Skeletal muscle tissue (tissue), 3 donors: ENCODE measurements at regions not wholly inside any gene's neighbourhood (a gene's known extent, or its start where the extent isn't known, plus 50 kb on each side); places are given as distances from the start of the nearest gene placed in this dataset.

ENCODE experiments used
- H3K27ac ChIP-seq: one replicate; pipeline ENCODE4 v1.7.0; 2013; ENCODE audit warnings: mild to moderate bottlenecking, low read depth, low read length, inconsistent platforms
- H3K27me3 ChIP-seq, 3 donors: one replicate each; pipeline ENCODE4 v1.7.0; 2013; ENCODE audit warnings: low read length in 3 of 3; ENCODE audit not compliant: control insufficient read depth in 3 of 3, insufficient read depth in 3 of 3
- H3K36me3 ChIP-seq, 3 donors: one replicate each; pipeline ENCODE4 v1.7.0; 2013; ENCODE audit warnings: low read length in 3 of 3; ENCODE audit not compliant: control insufficient read depth in 3 of 3, insufficient read depth in 3 of 3
- H3K4me1 ChIP-seq, 3 donors: one replicate each; pipeline ENCODE4 v1.7.0; 2013; ENCODE audit warnings: low read length in 3 of 3, mild to moderate bottlenecking in 3 of 3; ENCODE audit not compliant: control insufficient read depth in 3 of 3, insufficient read depth in 3 of 3
- H3K4me3 ChIP-seq, 3 donors: one replicate each; pipeline ENCODE4 v1.7.0; 2013; ENCODE audit warnings: low read length in 3 of 3
- H3K9ac ChIP-seq, 3 donors: one replicate each; pipeline ENCODE4 v1.7.0; 2013; ENCODE audit warnings: low read length in 3 of 3, mild to moderate bottlenecking in 3 of 3, moderate library complexity in 2 of 3, low read depth in 1 of 3
- H3K9me3 ChIP-seq, 3 donors: one replicate each; pipeline ENCODE4 v1.7.0; 2013; ENCODE audit warnings: low read length in 3 of 3; ENCODE audit not compliant: control insufficient read depth in 3 of 3
- donor health status: Osteomylitis.

GRCh38 chr12:91441246-91441645, 258.6 kb upstream of the DCN start:
- Histone ChIP-seq H3K27ac (no peak overlapping the region), H3K9ac (no peak overlapping the region), H3K36me3 (no peaks in the 10 kb centered on the region), H3K9me3 (no peaks in the 10 kb centered on the region), H3K27me3 (no peaks in the 10 kb centered on the region), H3K4me3 (no peak overlapping the region), H3K4me1 (no peaks in the 10 kb centered on the region)

- Histone ChIP-seq H3K4me1 (no peaks in the 10 kb centered on the region), H3K36me3 (no peaks in the 10 kb centered on the region), H3K4me3 (no peak overlapping the region), H3K9me3 (no peaks in the 10 kb centered on the region), H3K27ac (no peak overlapping the region), H3K9ac (no peak overlapping the region), H3K27me3 (no peaks in the 10 kb centered on the region)
These were observed 251.5 kb upstream of the DCN start for GRCh38 chr12:91434081-91434480.

- H3K4me1 ChIP-seq = no peaks in the 10 kb centered on the region
- no peaks in the 10 kb centered on the region for H3K27me3 ChIP-seq
- H3K4me3 ChIP-seq = no peak overlapping the region
- H3K36me3 ChIP-seq = no peaks in the 10 kb centered on the region
- H3K9me3 ChIP-seq = no peaks in the 10 kb centered on the region
- no peak overlapping the region for H3K9ac ChIP-seq
- H3K27ac ChIP-seq = no peak overlapping the region
These were observed 250.1 kb upstream of the DCN start for GRCh38 chr12:91432755-91433154.

- no peaks in the 10 kb centered on the region for H3K9me3 ChIP-seq
- no peaks in the 10 kb centered on the region for H3K4me1 ChIP-seq
- no peaks in the 10 kb centered on the region for H3K36me3 ChIP-seq
- H3K27me3 ChIP-seq = no peaks in the 10 kb centered on the region
- H3K4me3 ChIP-seq = no peak overlapping the region
- H3K9ac ChIP-seq = no peak overlapping the region
- no peak overlapping the region for H3K27ac ChIP-seq
These were observed 249.5 kb upstream of the DCN start for GRCh38 chr12:91432089-91432488.

GRCh38 chr12:91424506-91424905, 241.9 kb upstream of the DCN start:
- Histone ChIP-seq H3K36me3 (no peaks in the 10 kb centered on the region), H3K27ac (no peak overlapping the region), H3K9me3 (no peaks in the 10 kb centered on the region), H3K9ac (no peak overlapping the region), H3K27me3 (no peaks in the 10 kb centered on the region), H3K4me1 (no peaks in the 10 kb centered on the region), H3K4me3 (no peak overlapping the region)

- H3K4me3 ChIP-seq = no peak overlapping the region
- H3K9me3 ChIP-seq = no peaks in the 10 kb centered on the region
- no peak overlapping the region for H3K9ac ChIP-seq
- no peak overlapping the region for H3K27ac ChIP-seq
- H3K4me1 ChIP-seq = no peaks in the 10 kb centered on the region
- no peaks in the 10 kb centered on the region for H3K27me3 ChIP-seq
- no peaks in the 10 kb centered on the region for H3K36me3 ChIP-seq
These were observed 241.1 kb upstream of the DCN start for GRCh38 chr12:91423693-91424050.

- Histone ChIP-seq H3K9ac (no peak overlapping the region), H3K27ac (no peak overlapping the region), H3K4me3 (no peak overlapping the region), H3K27me3 (no peaks in the 10 kb centered on the region), H3K4me1 (no peaks in the 10 kb centered on the region), H3K36me3 (no peaks in the 10 kb centered on the region), H3K9me3 (no peaks in the 10 kb centered on the region)
These were observed 240.4 kb upstream of the DCN start for GRCh38 chr12:91422811-91423692.

- H3K9ac ChIP-seq = no peak overlapping the region
- no peak overlapping the region for H3K4me3 ChIP-seq
- no peaks in the 10 kb centered on the region for H3K27me3 ChIP-seq
- H3K36me3 ChIP-seq = no peaks in the 10 kb centered on the region
- no peaks in the 10 kb centered on the region for H3K4me1 ChIP-seq
- H3K9me3 ChIP-seq = no peaks in the 10 kb centered on the region
- no peak overlapping the region for H3K27ac ChIP-seq
These were observed 239.5 kb upstream of the DCN start for GRCh38 chr12:91422127-91422526.

- Histone ChIP-seq H3K27me3 (no peaks in the 10 kb centered on the region), H3K4me3 (no peak overlapping the region), H3K9ac (no peak overlapping the region), H3K9me3 (no peaks in the 10 kb centered on the region), H3K4me1 (no peaks in the 10 kb centered on the region), H3K36me3 (no peaks in the 10 kb centered on the region), H3K27ac (no peak overlapping the region)
These were observed 237.2 kb upstream of the DCN start for GRCh38 chr12:91419809-91420208.

GRCh38 chr12:91418221-91419090, 235.8 kb upstream of the DCN start:
- Histone ChIP-seq H3K4me3 (no peak overlapping the region), H3K27ac (no peak overlapping the region), H3K36me3 (no peaks in the 10 kb centered on the region), H3K4me1 (no peaks in the 10 kb centered on the region), H3K9ac (no peak overlapping the region), H3K27me3 (no peaks in the 10 kb centered on the region), H3K9me3 (no peaks in the 10 kb centered on the region)
